HepG2 (cell line): ENCODE measurements at regions not wholly inside any gene's neighbourhood (a gene's known extent, or its start where the extent isn't known, plus 50 kb on each side); places are given as distances from the start of the nearest gene placed in this dataset.

ENCODE experiments used
- ATAC-seq: fragments of 200-7000 bp; cut with Tn5 transposase; 3 replicates; pipeline ENCODE4 v1.9.1; 2020; ENCODE audit warnings: mild to moderate bottlenecking, moderate library complexity
- BruUV-seq: library from RNA; stranded (reverse); fragments of 400-500 nt; replicated peaks from 2 replicates; lab custom pipeline; 2021; lab: Mats Ljungman, UMichigan
- CTCF ChIA-PET: fragments of 300-600 bp; formaldehyde crosslinking; extraction: SDS; loops from one replicate; lab custom pipeline; 2021; ENCODE audit warnings: low total read pairs, inconsistent platforms, low intra/inter-chr PET ratio; lab: Yijun Ruan, JAX
- POLR2A ChIA-PET: fragments of 350-600 bp; sonication (Branson Sonifier 250); formaldehyde crosslinking; loops from one replicate; lab custom pipeline; 2020; ENCODE audit warnings: antibody characterized with exemption, inconsistent platforms; lab: Yijun Ruan, JAX
- DNase-seq: peaks from one replicate; pipeline ENCODE4 v3.0.0-alpha.2; 2015; ENCODE audit warnings: low spot score
- FAIRE-seq: peaks from 3 replicates; lab custom pipeline; 2011; peaks lifted over from hg19 to GRCh38; lab: Jason Lieb, UNC
- H2AFZ ChIP-seq: one replicate; pipeline ENCODE4 v1.6.1; 2011; ENCODE audit warnings: low read length, inconsistent platforms
- H3K27ac ChIP-seq: fragments of 300-600 bp; 3 replicates; pipeline ENCODE4 v1.8.0; 2011; ENCODE audit warnings: mixed run types, mild to moderate bottlenecking, mixed read lengths, low read length, inconsistent platforms; ENCODE audit not compliant: insufficient read depth; ENCODE audit errors: extremely low read length
- H3K27me3 ChIP-seq, 2 experiments: fragments of 200-600 bp in 1 of 2; 2 replicates in 1 of 2; 3 replicates in 1 of 2; pipeline versions ENCODE4 v1.6.0 to v1.8.0; 2011; ENCODE audit warnings: low read length in 2 of 2, mild to moderate bottlenecking in 2 of 2, moderate library complexity in 2 of 2, inconsistent platforms in 1 of 2; ENCODE audit not compliant: insufficient read depth in 2 of 2, control insufficient read depth in 1 of 2
- H3K36me3 ChIP-seq, 2 experiments: fragments of 200-600 bp in 1 of 2; replicated peaks in 1 of 2; 2 replicates in 1 of 2; 3 replicates in 1 of 2; pipeline versions ENCODE4 v1.5.1 to v1.8.0; 2011; ENCODE audit warnings: low read length in 2 of 2, inconsistent platforms in 1 of 2; ENCODE audit not compliant: insufficient read depth in 2 of 2, control insufficient read depth in 1 of 2
- H3K4me1 ChIP-seq: 2 replicates; pipeline ENCODE4 v1.5.1; 2012; ENCODE audit warnings: low read length, inconsistent platforms; ENCODE audit not compliant: insufficient read depth
- H3K4me2 ChIP-seq: 2 replicates; pipeline ENCODE4 v1.6.0; 2011; ENCODE audit warnings: low read depth, low read length, inconsistent platforms
- H3K4me3 ChIP-seq, 3 experiments: fragments of 200-600 bp in 1 of 3; sonication (generic), shearing (Covaris generic) in 1 of 3; replicated peaks in 1 of 3; 2 replicates each; pipeline ENCODE4 v1.5.1; 2011 to 2016; ENCODE audit warnings: low read length in 3 of 3, inconsistent platforms in 2 of 3, low read depth in 2 of 3, mild to moderate bottlenecking in 2 of 3, control low read depth in 1 of 3, mixed read lengths in 1 of 3; ENCODE audit not compliant: insufficient read depth in 1 of 3
- H3K79me2 ChIP-seq: one replicate; pipeline ENCODE4 v1.6.1; 2011; ENCODE audit warnings: low read length, inconsistent platforms; ENCODE audit not compliant: insufficient read depth
- H3K9ac ChIP-seq: 2 replicates; pipeline ENCODE4 v1.6.0; 2011; ENCODE audit warnings: mild to moderate bottlenecking, low read depth, low read length, inconsistent platforms; ENCODE audit not compliant: insufficient read depth
- H3K9me3 ChIP-seq: 2 replicates; pipeline ENCODE4 v1.5.1; 2012; ENCODE audit warnings: mild to moderate bottlenecking, low read length
- H4K20me1 ChIP-seq: 2 replicates; pipeline ENCODE4 v1.6.0; 2011; ENCODE audit warnings: inconsistent platforms, mild to moderate bottlenecking, low read length, moderate library complexity; ENCODE audit not compliant: insufficient read depth
- ATF5 ChIP-seq: sonication (generic); formaldehyde crosslinking; IDR thresholded peaks from 2 replicates; pipeline ENCODE4 v1.4.0; 2020; ENCODE audit warnings: mild to moderate bottlenecking, low read depth, missing genetic modification reagents
- DMAP1 ChIP-seq: IDR thresholded peaks from 2 replicates; pipeline ENCODE4 v1.6.1; 2016
- HDAC6 ChIP-seq: fragments of 200-600 bp; sonication (generic); IDR thresholded peaks from 2 replicates; pipeline ENCODE4 v1.7.0; 2017; ENCODE audit warnings: mild to moderate bottlenecking, antibody characterized with exemption, low read length, low read depth
- PRPF4 ChIP-seq: fragments of 200-400 bp; formaldehyde crosslinking; IDR thresholded peaks from 2 replicates; pipeline ENCODE4 v1.6.1; 2016; ENCODE audit warnings: low read length, low read depth; ENCODE audit not compliant: poor library complexity, severe bottlenecking
- RNF219 ChIP-seq: sonication (generic); formaldehyde crosslinking; IDR thresholded peaks from 2 replicates; pipeline ENCODE4 v1.5.0; 2020; ENCODE audit warnings: mild to moderate bottlenecking, missing genetic modification reagents
- SNAI1 ChIP-seq: sonication (generic); formaldehyde crosslinking; IDR thresholded peaks from 2 replicates; pipeline ENCODE4 v1.5.0; 2020; ENCODE audit warnings: mild to moderate bottlenecking, missing genetic modification reagents, borderline replicate concordance
- UBTF ChIP-seq: sonication (generic); formaldehyde crosslinking; IDR thresholded peaks from 2 replicates; pipeline ENCODE4 v1.4.0; 2020; ENCODE audit warnings: mild to moderate bottlenecking, missing genetic modification reagents
- ZNF253 ChIP-seq: sonication (generic); formaldehyde crosslinking; IDR thresholded peaks from 2 replicates; pipeline ENCODE4 v1.8.0; 2022; ENCODE audit warnings: mild to moderate bottlenecking, missing genetic modification reagents, borderline replicate concordance
- ZNF639 ChIP-seq: conservative IDR thresholded peaks from 2 replicates; pipeline ENCODE4 v1.6.1; 2018; ENCODE audit warnings: missing genetic modification reagents
- ZNF780A ChIP-seq: sonication (generic); formaldehyde crosslinking; IDR thresholded peaks from 2 replicates; pipeline ENCODE4 v1.8.0; 2022; ENCODE audit warnings: mild to moderate bottlenecking, missing genetic modification reagents, moderate library complexity
- ZZZ3 ChIP-seq: sonication (generic); formaldehyde crosslinking; IDR thresholded peaks from 2 replicates; pipeline ENCODE4 v1.4.0; 2020; ENCODE audit warnings: missing genetic modification reagents, mild to moderate bottlenecking, borderline replicate concordance
- WGBS: methylation state at CpG from one replicate; pipeline ENCODE4 v1.1.6; 2017; ENCODE audit warnings: low lambda C conversion rate; 5-methylcytosine and 5-hydroxymethylcytosine counted together
- in situ Hi-C: cut with HindIII; loops from 2 replicates; pipeline ENCODE4 v1.10.0; 2017; ENCODE audit warnings: low pct_unique_long_range_greater_than_20kb; ENCODE audit not compliant: extremely low pct_ligation_motif_present
- intact Hi-C: fragments of 100-400 bp; cut with micrococcal nuclease; formaldehyde crosslinking; loops from one replicate; pipeline ENCODE4 v1.10.0; 2022; ENCODE audit not compliant: unreplicated experiment
- TF ChIP-seq, protein P1 (sequence below): sonication (generic); formaldehyde crosslinking; IDR thresholded peaks from 2 replicates; pipeline ENCODE4 v1.4.0; 2020; ENCODE audit warnings: mild to moderate bottlenecking, missing genetic modification reagents

- ATAC-seq (no peak), FAIRE-seq (no peak), DNase-seq (no peak)
- Histone ChIP-seq H2AFZ (no peak overlapping the region), H4K20me1 (no peaks in the 10 kb centered on the region), H3K27ac (no peak overlapping the region), H3K9ac (no peak overlapping the region), H3K4me1 (peaks cover 21% of the 10 kb centered on the region), H3K79me2 (no peaks in the 10 kb centered on the region), H3K36me3 (no peaks in the 10 kb centered on the region), H3K27me3 (no peaks in the 10 kb centered on the region), H3K4me3 (no peak overlapping the region), H3K9me3 (no peaks in the 10 kb centered on the region), H3K4me2 (no peak overlapping the region)
- ChIA-PET CTCF (no interaction called here), POLR2A (no interaction called here)
- no TSS peak for BruUV-seq
- WGBS, result 98% methylated on average over 2 of the region's 2 CpGs
- TF ChIP-seq UBTF (CRISPR knock-in tag), result no peak
- no peak for TF ChIP-seq HDAC6
- no peak for TF ChIP-seq ZNF253 (CRISPR knock-in tag)
- in situ Hi-C loops (no loop called here), intact Hi-C loops (no loop called here)
Measured at GRCh38 chr6:134531188-134531551, 213.3 kb upstream of the SGK1 start.

- H3K9ac ChIP-seq, result no peak overlapping the region
- ChIA-PET CTCF (no interaction called here), POLR2A (no interaction called here)
- no peak overlapping the region for H2AFZ ChIP-seq
- ATAC-seq, result peak; percentile 97
- H3K9me3 ChIP-seq, result no peaks in the 10 kb centered on the region
- intact Hi-C loops (loop anchor here (1.0 kb wide), 2 partner anchors 13 to 356 kb away; no protein-coding TSS in a partner anchor), in situ Hi-C loops (no loop called here)
- BruUV-seq, result no TSS peak
- FAIRE-seq, result peak; percentile 66
- no peaks in the 10 kb centered on the region for H4K20me1 ChIP-seq
- DNase-seq, result peak; percentile 93
- H3K79me2 ChIP-seq, result no peaks in the 10 kb centered on the region
- 4% methylated on average over 4 of the region's 4 CpGs for WGBS
- no peak overlapping the region for H3K27ac ChIP-seq
- H3K4me2 ChIP-seq, result 0 out of 2 replicates have a peak overlapping the region, but pooled peaks have one; percentile 1
- no peaks in the 10 kb centered on the region for H3K27me3 ChIP-seq
- H3K4me3 ChIP-seq, result no peak overlapping the region
- H3K4me1 ChIP-seq, result peaks cover 21% of the 10 kb centered on the region
- H3K36me3 ChIP-seq, result no peaks in the 10 kb centered on the region
- no peak for TF ChIP-seq SNAI1 (CRISPR knock-in tag)
- no peak for TF ChIP-seq RNF219
- TF ChIP-seq, protein P1, sequence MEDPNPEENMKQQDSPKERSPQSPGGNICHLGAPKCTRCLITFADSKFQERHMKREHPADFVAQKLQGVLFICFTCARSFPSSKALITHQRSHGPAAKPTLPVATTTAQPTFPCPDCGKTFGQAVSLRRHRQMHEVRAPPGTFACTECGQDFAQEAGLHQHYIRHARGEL (CRISPR knock-in tag), result no peak
- TF ChIP-seq DMAP1 (CRISPR knock-in tag), result no peak; the same call in 1 of the 2 replicates
- no peak for TF ChIP-seq PRPF4
- no peak for TF ChIP-seq ZZZ3 (CRISPR knock-in tag)
- TF ChIP-seq ZNF639 (CRISPR knock-in tag), result 0 out of 2 replicates have a peak, but pooled peaks have one; percentile 29
- no peak for TF ChIP-seq ATF5 (CRISPR knock-in tag)
- no peak for TF ChIP-seq ZNF780A (CRISPR knock-in tag)
Measured at GRCh38 chr6:134529921-134530320, 212.0 kb upstream of the SGK1 start.
